Hepatic stellate cell (primary cell): ENCODE measurements at regions not wholly inside any gene's neighbourhood (a gene's known extent, or its start where the extent isn't known, plus 50 kb on each side); places are given as distances from the start of the nearest gene placed in this dataset.

Experiments used
- DNase-seq: peaks from one replicate; pipeline ENCODE4 v3.0.0; 2011; ENCODE audit warnings: low spot score

DNA sequence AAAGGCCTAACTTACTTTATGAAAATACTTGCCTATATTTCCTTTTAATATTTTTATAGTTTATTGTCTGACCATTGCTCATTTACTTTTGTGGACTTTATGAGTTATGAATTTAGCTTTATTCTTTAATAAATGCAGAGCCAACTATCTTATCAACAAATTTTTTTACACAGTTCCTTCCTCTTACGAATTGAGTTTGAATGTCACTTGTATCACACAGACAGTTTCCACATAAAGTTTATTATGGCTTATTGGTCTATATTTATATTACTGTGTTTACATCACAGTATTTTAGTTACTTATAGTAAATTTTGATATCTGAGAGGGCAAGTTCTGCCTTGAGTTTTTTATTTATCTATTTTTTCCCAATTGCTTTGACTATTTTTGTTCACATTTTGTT is 450.6 kb downstream of the C4orf33 start:
- DNase-seq, result no peak

DNA sequence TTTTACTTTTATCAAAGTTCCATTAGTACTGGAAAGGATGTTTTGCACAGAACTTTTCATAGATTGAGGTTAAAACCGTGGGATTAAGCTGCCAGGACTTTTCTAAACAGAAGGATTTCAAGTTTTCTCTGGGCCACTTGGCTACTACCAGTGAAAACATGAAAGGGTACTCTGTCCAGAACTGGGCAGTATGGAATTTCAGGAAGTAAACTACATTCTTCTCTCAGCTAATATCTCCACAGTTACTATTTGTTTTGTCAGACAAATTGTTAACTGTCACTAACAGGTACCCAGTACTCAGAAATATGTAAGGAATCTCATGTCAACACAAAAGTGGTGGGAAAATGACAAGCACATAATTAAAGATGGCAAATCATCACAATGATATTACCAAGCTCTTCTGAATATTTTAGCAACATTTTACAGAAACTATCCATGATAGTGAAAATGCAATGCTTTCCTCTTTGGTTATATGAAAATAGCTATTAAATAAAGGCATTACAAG is 454.4 kb downstream of the C4orf33 start:
- no peak for DNase-seq

DNA sequence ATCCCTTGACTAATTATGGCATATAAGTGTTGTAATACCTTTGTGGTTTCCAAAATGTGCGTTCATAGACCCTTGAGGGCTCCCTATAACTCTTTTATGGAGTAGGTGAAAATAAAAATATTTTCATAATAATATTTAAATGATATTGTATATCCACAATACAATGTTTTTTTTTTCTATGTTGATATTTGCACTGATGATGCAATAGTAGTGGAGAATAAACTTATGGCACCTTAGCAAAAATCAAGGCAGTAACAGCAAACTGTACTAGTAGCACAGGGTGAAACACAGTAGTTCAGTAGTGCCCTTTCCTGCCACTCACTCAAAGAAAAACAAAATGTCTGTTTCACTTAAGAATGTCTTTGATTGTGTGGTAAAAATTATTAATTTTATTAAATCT is 465.3 kb downstream of the C4orf33 start:
- no peak for DNase-seq

DNA sequence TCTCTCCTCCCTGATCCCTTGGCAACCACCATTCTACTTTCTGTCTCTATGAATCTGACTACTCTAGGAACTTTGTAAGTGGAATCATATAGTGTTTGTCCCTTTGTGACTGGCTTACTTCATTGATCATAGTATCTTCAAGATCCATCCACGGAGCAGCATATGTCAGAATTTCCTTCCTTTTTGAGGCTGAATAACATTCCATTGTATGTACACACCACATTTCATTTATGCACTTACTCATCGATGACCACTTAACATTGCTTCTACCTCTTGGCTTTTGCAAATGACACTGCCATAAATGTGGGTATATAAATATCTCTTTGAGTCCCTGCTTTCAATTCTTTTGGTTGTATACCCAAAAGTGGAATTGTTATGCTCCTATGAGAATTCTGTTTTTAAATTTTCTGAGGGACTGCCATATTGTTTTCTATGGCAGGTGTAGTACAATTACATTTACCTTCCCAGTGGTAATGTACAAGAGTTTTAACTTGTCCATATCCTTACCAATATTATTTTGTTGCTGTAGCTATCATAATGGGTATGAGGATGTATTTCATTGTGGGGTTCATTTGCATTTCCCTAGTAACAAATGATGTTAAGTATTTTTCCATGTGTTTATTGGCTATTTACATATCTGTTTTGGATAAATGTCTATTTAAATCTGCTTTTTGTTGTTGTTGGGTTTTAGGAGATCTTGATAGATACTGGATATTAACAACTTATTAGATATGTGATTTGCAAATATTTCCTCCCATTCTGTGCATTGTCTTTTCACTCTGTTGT is 466.1 kb downstream of the C4orf33 start:
- no peak for DNase-seq

DNA sequence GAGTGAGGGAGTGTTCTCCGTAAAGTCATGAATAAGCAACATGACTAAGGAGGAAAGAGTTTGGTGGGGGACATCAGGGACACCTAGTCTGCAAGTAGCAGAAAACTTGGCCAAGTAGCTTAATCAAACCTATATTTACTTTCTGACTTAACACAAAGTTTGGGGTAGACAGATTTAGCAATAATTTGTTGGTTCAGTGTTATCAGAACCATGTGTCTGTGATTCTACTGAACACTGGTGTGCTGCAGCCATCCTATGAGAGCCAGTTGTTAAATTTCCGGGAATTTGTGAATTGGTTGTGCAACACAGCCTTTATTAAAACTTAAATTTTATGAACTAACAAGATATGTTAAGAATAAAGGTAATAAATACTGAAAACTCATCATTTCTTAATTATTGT is 469.3 kb downstream of the C4orf33 start:
- DNase-seq, result no peak

DNA sequence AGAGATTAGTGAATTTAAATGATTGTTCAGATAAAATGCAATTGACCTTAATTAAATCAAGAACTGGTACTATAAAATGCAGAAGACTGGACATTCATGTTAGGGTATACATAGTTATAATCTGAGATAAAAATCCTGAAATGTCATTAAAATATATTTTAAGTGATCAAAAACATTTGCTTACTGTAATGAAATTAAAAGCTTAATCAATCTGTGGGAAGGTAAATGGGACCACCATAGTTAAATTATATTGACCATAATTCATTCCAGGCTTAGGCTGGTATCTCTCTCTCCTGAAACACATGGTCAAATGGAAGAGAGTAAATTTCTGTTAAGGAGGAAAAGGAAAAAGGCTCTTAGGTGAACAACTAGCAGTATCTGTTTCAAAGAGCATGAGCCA is 474.4 kb downstream of the C4orf33 start:
- no peak for DNase-seq

DNA sequence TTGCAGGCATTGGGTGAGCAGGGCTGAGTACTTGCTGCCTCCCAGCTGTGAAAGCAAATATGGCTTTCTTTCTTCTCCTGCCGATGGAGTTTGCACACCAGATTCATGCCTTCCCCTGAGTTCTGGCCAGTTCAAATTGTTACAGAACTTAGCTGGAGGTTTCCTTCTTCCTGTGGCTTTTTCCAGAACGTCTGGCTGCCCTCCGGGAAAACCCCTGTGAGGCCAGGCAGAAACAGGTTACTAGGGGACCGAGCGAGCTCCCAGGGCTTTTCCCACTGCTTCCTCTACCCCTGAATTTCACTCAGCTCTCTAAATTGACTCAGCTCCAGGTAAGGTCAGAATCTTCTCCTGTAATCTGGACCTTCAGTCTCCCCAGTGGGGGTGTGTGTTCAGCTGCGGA is 482.4 kb downstream of the C4orf33 start:
- DNase-seq, result no peak

DNA sequence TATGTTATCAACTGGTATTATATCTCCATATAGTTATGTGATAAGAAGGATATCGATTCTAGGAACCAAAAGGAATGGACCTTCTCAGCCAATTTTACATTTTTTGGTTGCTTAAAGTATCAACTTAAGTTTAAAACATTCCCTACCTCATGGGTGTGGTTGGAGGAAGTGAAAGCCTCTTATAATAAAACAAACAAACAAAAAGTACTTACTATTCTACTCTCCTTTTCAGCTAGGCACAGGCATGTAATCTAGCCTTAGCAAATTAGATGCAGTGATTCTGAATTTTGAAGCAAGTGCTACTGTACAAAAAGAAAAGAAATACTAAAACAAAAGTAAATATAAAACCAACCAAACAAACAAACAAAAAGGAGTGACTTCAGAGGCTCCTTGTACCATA is 485.4 kb downstream of the C4orf33 start:
- DNase-seq, result no peak

DNA sequence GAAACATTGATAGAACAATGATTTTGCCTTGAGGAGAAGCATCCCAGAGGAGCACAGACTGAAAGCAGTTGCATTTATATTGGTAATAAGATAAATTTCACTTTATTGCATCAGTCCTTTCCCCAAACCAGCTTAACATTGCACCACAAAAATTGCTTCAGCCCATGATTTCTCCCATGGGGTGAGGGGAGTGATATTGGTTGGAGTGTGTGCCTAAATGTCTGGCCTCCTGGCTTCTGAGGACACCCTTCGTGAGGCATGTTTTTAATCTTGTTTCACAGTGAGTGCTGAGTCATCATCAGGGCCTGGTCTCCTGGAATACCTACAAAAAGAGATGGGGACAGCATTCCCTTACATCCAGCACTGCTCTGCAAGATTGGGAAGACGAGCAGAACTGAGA is 487.9 kb downstream of the C4orf33 start:
- DNase-seq, result no peak

DNA sequence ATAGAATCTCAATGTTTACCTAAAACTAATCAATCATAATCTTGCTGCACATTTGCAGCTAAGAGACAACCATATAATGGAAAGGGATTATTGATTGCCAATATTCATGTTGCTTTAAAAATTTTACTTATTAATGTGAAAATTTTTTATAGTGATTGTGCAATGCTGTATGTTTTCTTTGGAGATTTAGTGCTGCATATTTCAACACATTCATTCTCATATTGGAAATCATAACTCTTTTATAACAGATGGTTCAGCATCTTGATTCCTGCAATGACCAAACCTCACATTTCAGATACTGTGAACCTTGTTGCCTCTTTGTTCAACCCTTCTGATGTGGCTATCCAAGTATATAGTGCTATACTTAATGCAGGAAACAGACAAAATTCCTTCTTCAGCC is 502.6 kb downstream of the C4orf33 start:
- no peak for DNase-seq

DNA sequence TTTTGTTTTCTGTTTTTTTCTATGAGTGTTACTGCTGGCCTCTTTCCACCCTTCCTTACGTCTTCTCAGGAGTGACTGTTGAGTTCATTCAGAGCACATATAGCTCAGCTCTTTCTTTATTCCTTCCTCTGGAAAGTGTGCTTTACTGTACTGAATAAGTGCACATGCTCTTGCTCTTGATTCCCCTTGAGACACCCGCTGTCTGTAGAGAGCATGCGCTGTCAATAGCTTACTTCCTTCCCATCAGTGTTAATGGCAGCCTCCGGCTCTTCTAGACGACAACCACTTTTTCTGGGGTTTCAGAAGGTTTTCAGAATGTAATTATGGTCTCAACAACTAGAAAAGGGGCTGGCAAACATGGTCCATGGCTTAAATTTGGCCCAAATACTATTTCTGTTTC is 504.9 kb downstream of the C4orf33 start:
- DNase-seq, result no peak

DNA sequence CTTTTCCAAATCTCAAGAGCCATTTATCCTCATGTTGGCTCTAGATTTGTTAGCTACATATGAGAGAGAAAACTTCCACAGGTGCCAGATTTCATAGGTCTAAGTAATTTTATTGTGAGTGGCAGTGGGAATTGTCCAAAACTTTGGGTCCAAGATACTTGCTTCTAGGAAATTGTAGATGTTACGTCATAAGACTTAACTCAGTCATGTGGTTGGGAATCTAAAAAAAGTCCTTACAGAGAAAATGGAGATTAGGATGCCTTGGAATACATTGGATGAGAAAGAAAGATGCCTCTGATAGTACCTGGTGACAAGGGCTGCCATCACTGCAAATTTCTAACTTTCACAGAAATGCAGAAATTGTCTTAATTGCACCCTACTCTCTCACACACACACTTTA is 506.5 kb downstream of the C4orf33 start:
- no peak for DNase-seq

DNA sequence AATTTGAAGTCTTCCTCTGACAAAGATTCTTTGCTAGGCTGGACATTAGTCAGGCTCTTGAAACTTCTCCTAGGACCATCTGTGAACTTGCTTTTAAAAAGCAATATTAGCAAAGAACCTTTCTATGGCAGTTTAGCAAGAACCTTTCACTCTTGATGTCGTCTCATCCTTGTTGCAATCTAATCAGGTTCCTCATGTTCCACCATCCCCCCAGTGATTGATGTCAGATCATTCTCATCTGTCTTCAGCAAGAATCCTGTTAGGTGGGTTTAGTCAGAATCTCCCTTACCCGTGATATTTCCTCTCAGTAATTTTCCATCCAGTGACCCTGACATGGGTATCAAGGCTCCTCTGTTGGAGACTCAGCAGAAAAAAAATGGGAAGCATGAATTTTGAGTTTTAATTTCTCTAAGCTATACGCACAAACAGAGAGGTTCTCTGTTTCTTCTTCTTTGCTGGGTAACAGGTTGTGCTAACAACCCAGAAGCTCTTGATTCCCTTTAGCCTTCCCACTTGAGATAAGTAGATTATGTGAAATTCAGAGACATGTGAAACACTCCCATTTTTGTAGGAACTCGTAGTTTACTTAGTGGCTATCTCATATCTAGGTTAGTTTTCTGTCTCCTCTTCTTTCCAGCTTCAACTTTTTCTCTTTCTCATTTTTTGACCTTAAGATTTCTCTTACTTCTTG is 507.4 kb downstream of the C4orf33 start:
- no peak for DNase-seq

DNA sequence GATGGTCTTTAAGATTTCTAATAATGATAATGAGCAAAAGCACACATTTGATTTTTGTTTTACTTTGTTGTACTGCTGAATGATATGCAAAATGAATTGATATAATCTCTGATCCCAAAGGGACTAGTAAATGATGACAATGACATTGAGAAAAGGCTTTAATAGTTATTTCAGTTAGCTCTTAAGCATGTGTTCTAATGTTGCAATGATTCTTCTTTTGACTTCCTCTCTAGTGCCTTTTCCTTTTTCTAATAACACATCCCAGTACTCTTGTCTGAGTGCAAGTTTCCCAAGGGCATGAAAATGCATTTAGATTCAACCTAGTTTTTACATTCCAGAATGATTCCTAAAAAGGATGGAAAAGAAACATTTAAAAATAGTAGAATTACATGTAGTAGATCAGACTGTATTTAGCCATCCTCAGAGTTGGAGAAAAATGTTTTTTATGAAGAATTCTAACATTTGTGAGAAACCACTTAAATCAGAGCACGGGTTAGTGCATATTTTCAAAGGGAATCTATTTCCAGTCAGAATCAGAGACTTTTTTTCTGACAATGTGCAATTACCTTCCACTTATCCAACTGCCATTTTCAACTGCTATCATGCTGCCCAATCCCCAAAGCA is 508.8 kb downstream of the C4orf33 start:
- no peak for DNase-seq

DNA sequence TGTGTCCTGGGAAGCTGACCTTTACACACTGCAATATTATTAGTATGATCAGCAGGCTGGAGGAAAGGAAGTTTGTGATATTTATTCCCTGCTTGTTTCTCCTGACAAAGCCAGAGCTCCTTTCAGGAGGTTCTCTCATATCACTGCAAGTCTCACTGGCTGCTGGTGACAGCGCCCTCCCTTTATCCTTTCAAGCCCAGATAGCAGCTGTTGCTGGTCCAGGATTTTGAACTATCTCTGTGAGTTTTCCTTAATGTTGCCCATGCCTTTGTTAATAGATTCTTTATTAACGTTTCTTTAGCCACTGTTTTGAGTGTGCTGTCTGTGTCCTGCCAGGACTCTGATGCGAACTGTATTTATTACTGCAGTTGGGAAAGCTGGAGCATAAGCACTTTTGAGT is 518.7 kb downstream of the C4orf33 start:
- no peak for DNase-seq

DNA sequence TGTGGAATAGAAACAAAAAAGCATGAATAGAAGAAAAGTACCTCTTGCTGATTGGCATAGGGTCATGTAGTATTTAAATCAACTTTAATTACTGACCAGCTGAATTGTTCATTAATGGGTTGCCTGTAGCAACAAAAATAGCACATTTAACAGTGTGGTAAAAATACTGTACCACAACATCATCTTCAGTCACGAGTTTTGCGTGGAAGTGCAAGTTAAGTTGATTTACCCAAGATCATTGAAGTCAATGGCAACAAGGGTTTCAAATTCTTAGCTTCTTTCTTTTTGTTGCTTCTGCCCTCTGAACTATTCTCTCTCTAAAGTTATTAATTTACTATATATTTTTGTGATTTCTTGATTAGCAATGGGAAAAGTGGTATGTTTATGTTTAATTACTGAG is 526.6 kb downstream of the C4orf33 start:
- no peak for DNase-seq

DNA sequence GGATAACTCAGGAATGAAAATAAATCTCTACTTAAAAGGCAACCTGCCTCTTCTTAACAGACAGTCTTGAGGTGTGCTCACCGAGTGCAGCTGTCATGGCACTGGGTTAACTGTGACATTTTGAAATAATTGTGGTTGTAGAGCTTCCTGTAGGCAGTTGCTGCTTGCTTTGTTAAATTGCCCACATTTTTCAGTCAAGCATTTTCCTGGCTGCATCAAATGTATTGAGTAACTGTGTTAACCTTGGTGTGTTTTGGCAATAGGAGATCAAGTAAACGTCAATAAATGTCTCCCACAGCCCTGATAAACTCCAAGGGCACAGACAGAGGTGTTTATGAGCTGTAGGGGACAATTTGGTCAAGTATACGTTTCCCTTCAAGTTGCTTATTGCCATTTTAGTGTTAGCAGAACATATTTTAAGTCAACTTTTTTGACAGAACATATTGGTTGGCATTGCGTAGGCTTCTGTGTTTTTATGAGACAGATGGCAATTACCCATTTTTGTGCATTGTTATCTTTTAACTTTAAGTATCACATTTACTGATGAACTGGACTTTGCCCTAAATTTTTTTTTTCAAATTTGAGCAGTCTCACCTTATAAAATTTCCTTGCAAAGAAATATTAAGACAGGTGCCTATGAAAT is 527.4 kb downstream of the C4orf33 start:
- no peak for DNase-seq

DNA sequence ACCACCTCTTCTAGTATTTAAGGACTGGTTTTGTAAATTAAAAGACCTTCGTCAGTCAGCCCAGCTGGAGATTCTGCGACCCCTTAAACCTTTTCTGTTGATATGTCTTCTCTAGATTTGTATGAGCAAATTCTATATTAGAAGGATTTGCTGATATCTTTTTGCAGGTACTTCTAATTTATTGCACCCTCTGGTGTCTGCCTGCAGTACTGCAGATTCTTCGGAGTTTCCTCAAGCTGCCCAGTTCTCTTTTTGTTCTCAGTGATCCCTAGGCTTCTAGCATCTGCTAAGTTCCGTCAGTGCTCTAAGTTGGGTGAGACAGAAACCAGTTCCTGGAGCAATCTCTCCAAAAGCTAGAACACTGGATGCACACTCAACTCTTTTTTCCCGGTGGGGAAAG is 545.2 kb downstream of the C4orf33 start:
- no peak for DNase-seq

DNA sequence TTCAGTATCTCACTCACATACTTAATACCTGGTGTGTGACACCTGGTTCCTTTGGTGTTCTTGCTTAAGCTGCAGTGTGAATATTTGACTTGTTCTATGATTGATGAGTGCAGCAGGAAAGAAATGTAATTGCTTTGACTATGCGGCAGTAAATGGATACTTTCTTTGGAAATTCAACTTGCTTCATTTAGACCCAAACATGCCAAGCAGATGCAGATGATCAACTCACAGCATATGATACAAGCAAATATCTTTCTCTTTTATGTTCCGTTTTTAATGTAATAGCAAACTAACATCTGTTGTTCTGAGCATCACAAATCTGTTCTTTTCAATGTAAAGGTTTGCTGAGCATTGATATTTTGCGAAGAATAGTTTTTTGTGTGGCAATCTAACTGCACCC is 549.5 kb downstream of the C4orf33 start:
- no peak for DNase-seq

DNA sequence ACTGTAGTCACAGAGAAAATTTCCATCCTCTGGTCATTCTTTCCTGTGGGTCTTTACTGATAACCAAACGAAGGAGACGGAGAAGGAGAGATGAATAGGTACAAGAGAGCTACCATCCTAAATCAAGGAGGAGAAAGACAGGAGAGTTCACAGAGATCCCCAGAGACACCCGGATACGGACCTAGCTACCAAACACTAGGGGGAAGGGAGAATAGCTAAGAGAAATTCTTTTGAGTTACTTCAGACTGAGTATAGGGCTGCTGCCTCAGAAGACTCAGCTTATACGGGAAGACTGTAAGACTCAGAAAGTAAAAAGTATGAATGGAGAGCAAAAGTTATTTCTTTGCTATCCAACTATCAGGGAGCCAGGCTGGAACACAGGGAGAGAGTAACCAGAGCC is 572.1 kb downstream of the C4orf33 start:
- DNase-seq, result no peak

DNA sequence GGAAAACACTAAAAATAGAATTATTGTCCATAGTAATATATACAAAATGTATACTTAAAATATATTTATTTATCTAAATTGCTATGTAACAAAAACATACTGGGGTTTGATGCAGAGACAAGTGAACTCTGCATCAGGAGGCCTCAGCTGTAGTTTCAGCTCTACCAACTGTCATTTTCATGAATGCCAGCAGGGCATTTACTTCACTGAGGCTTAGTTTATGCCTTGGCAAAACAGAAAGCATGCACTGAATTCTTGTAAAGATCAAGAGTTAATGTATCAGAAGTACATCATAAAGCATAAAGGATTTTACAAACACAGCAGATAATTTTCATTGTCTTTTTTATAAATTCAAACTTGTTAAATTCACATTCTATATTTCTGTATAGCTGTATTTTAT is 577.0 kb downstream of the C4orf33 start:
- no peak for DNase-seq

DNA sequence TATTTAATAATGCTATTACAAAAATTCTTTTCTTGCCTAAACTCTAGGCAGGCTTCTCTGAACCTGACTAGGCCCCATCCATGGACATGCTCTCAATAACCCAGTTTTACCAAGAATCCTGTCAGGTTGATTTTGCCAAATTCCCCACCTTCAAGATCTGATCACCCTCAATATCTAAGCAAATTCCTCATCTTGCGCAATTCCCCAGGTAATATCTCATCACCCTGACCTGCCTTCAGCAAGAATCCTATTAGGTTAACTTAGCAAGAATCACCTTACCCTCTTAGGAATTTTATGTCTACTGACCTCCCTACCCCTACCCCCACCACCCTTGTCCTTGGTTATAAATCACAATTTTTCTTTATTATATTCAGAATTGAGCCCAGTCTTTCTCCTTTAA is 579.1 kb downstream of the C4orf33 start:
- DNase-seq, result no peak

DNA sequence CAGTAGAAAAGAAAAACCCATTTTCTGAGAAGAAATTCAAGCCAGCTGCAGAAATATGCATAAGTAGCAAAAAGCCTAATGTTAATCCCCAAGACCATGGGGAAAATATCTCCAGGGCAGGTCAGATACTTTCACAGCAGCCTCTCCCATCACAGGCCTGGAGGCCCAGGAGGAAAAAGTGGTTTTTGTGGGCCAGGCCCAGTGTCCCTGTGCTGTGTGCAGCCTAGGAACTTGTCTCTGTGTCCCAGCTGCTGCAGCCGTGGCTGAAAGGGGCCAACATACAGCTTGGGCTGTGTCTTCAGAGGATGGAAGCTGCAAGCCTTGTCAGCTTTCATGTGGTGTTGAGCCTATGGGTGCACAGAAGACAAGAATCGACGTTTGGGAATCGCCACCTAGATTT is 581.0 kb downstream of the C4orf33 start:
- no peak for DNase-seq
